Fibroblast of lung (primary cell): ENCODE measurements at regions not wholly inside any gene's neighbourhood (a gene's known extent, or its start where the extent isn't known, plus 50 kb on each side); places are given as distances from the start of the nearest gene placed in this dataset.

Experiments
- DNase-seq, 2 donors: peaks; one replicate each; pipeline versions ENCODE4 v3.0.0 to v3.0.0-alpha.2; 2010; ENCODE audit warnings: low read depth in 2 of 2
- H2AFZ ChIP-seq: 2 replicates; pipeline ENCODE4 v1.5.1; 2012; ENCODE audit warnings: low read length, control low read depth, inconsistent platforms
- H3K27ac ChIP-seq: 2 replicates; pipeline ENCODE4 v1.5.1; 2011; ENCODE audit warnings: low read length, control low read depth; ENCODE audit not compliant: insufficient read depth
- H3K27me3 ChIP-seq: 2 replicates; pipeline ENCODE4 v1.5.1; 2011; ENCODE audit warnings: mild to moderate bottlenecking, low read length; ENCODE audit not compliant: control insufficient read depth, insufficient read depth
- H3K36me3 ChIP-seq: 2 replicates; pipeline ENCODE4 v1.5.1; 2011; ENCODE audit warnings: low read length; ENCODE audit not compliant: control insufficient read depth, insufficient read depth
- H3K4me1 ChIP-seq: 2 replicates; pipeline ENCODE4 v1.5.1; 2011; ENCODE audit warnings: low read length; ENCODE audit not compliant: control insufficient read depth, insufficient read depth; ENCODE audit errors: extremely low read depth
- H3K4me2 ChIP-seq: 2 replicates; pipeline ENCODE4 v1.5.1; 2011; ENCODE audit warnings: low read length, control low read depth; ENCODE audit not compliant: insufficient read depth; ENCODE audit errors: extremely low read depth
- H3K4me3 ChIP-seq, 4 experiments: fragments of 200-600 bp in 1 of 4; sonication (generic) in 1 of 4; replicated peaks in 1 of 4; 2 replicates each; pipeline ENCODE4 v1.5.1; 2011 to 2016; ENCODE audit warnings: low read length in 4 of 4, low read depth in 3 of 4, mild to moderate bottlenecking in 3 of 4, control low read depth in 2 of 4, inconsistent platforms in 1 of 4, mixed read lengths in 1 of 4; ENCODE audit not compliant: insufficient read depth in 1 of 4; ENCODE audit errors: control extremely low read depth in 1 of 4
- H3K79me2 ChIP-seq: 2 replicates; pipeline ENCODE4 v1.5.1; 2012; ENCODE audit warnings: mild to moderate bottlenecking, low read length, inconsistent platforms; ENCODE audit not compliant: control insufficient read depth, insufficient read depth
- H3K9ac ChIP-seq: 2 replicates; pipeline ENCODE4 v1.5.1; 2011; ENCODE audit warnings: mild to moderate bottlenecking, low read length, control low read depth; ENCODE audit not compliant: insufficient read depth
- H3K9me3 ChIP-seq: 2 replicates; pipeline ENCODE4 v1.5.1; 2012; ENCODE audit warnings: low read depth, low read length; ENCODE audit not compliant: control insufficient read depth, insufficient read depth
- H4K20me1 ChIP-seq: 2 replicates; pipeline ENCODE4 v1.5.1; 2011; ENCODE audit warnings: low read length; ENCODE audit not compliant: control insufficient read depth, insufficient read depth; ENCODE audit errors: extremely low read depth
- CTCF ChIP-seq, 2 donors: IDR thresholded peaks in 1 of 2; conservative IDR thresholded peaks in 1 of 2; 1 replicate in 1 of 2; 2 replicates in 1 of 2; pipeline ENCODE4 v1.5.1; 2011 to 2012; ENCODE audit warnings: low read length in 2 of 2, control low read depth in 1 of 2, inconsistent platforms in 1 of 2, low read depth in 1 of 2, mild to moderate bottlenecking in 1 of 2
- EZH2 ChIP-seq: IDR thresholded peaks from 2 replicates; pipeline ENCODE4 v1.5.1; 2012; ENCODE audit warnings: low read length, control low read depth, mild to moderate bottlenecking; ENCODE audit errors: missing control alignments

GRCh38 chr10:75314570-75314969 lies 78.8 kb upstream of the COMTD1 start:
- no peaks in the 10 kb centered on the region for H3K4me1 ChIP-seq
- H3K36me3 ChIP-seq, result no peaks in the 10 kb centered on the region
- no peak overlapping the region for H3K4me2 ChIP-seq
- no peaks in the 10 kb centered on the region for H3K27me3 ChIP-seq
- H3K79me2 ChIP-seq, result no peaks in the 10 kb centered on the region
- H4K20me1 ChIP-seq, result no peaks in the 10 kb centered on the region
- no peak overlapping the region for H3K4me3 ChIP-seq
- H3K9me3 ChIP-seq, result no peaks in the 10 kb centered on the region
- no peak overlapping the region for H3K9ac ChIP-seq
- DNase-seq, result no peak
- no peak overlapping the region for H2AFZ ChIP-seq
- H3K27ac ChIP-seq, result no peak overlapping the region
- no peak for TF ChIP-seq CTCF (conservative IDR thresholded peaks at IDR 0.05 in 1 of 2, IDR thresholded peaks at IDR 0.05 in 1 of 2; ENCODE audit: low read depth in 1 of 2, low read length in 2 of 2)
- TF ChIP-seq EZH2, result no peak

DNA sequence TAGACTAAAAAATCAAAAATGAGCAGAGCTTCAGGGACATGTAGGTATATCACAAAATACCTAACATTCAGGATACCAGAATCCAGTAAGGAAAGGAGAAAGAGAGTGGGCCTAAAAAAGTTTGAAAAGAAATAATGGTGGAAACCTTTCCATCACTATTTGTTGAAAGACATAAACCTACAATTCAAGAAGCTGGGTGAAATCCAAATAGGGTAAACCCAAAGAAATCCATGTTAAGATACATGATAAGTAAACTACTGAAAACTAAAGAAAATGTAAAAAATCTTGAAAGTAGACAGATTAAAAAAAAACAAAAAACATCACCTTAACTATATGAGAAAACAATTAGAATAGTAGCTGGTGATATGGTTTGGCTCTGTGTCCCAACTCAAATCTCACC lies 76.7 kb upstream of the COMTD1 start:
- no peak overlapping the region for H3K4me3 ChIP-seq
- no peaks in the 10 kb centered on the region for H3K36me3 ChIP-seq
- H3K4me2 ChIP-seq, result no peak overlapping the region
- H3K27ac ChIP-seq, result no peak overlapping the region
- no peaks in the 10 kb centered on the region for H3K9me3 ChIP-seq
- H2AFZ ChIP-seq, result no peak overlapping the region
- TF ChIP-seq EZH2, result no peak
- TF ChIP-seq CTCF (conservative IDR thresholded peaks at IDR 0.05 in 1 of 2, IDR thresholded peaks at IDR 0.05 in 1 of 2; ENCODE audit: low read depth in 1 of 2, low read length in 2 of 2), result no peak
- no peak for DNase-seq
- no peak overlapping the region for H3K9ac ChIP-seq
- H4K20me1 ChIP-seq, result no peaks in the 10 kb centered on the region
- no peaks in the 10 kb centered on the region for H3K27me3 ChIP-seq
- no peaks in the 10 kb centered on the region for H3K4me1 ChIP-seq
- H3K79me2 ChIP-seq, result no peaks in the 10 kb centered on the region

DNA sequence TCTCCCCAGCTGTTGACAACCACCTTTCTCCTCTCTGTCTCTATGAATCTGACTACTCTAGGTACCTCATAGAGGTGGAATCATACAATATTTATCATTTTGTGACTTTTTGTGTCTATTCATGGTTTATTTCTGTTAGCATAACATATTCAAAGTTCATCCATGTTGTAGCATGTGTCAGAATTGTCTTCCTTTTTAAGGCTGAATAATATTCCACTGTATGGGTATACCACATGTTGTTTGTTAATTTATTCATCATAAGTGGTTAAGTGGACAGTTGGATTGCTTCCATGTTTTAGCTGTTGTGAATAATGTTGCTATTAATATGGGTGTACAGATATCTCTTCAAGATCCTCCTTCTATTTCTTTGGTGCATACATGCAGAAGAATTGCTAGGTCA lies 69.9 kb upstream of the COMTD1 start:
- Histone ChIP-seq H3K4me1 (no peaks in the 10 kb centered on the region), H3K79me2 (no peaks in the 10 kb centered on the region), H3K4me2 (no peak overlapping the region), H3K9ac (no peak overlapping the region), H3K27ac (no peak overlapping the region), H4K20me1 (no peaks in the 10 kb centered on the region), H3K9me3 (no peaks in the 10 kb centered on the region), H2AFZ (no peak overlapping the region), H3K36me3 (no peaks in the 10 kb centered on the region), H3K27me3 (no peaks in the 10 kb centered on the region), H3K4me3 (no peak overlapping the region)
- TF ChIP-seq CTCF (conservative IDR thresholded peaks at IDR 0.05 in 1 of 2, IDR thresholded peaks at IDR 0.05 in 1 of 2; ENCODE audit: low read depth in 1 of 2, low read length in 2 of 2), result no peak
- TF ChIP-seq EZH2, result no peak
- DNase-seq, result no peak
